HG02870 (cell line): ENCODE measurements at regions not wholly inside any gene's neighbourhood (a gene's known extent, or its start where the extent isn't known, plus 50 kb on each side); places are given as distances from the start of the nearest gene placed in this dataset.
"Not testable (repeated sequence)": the region's sequence is repeated elsewhere in the genome, so short reads cannot be mapped to it uniquely, and the experiment has no call there.

Experiments used
- ATAC-seq: cut with Tn5 transposase; IDR thresholded peaks from one replicate; pipeline ENCODE4 v1.9.1; 2021; ENCODE audit warnings: mild to moderate bottlenecking, moderate library complexity; ENCODE audit not compliant: unreplicated experiment

GRCh38 chr4:125003840-125004239 lies 291.3 kb upstream of the ANKRD50 start:
- no peak for ATAC-seq

GRCh38 chr4:124997991-124998390 lies 285.5 kb upstream of the ANKRD50 start:
- ATAC-seq: no peak

DNA sequence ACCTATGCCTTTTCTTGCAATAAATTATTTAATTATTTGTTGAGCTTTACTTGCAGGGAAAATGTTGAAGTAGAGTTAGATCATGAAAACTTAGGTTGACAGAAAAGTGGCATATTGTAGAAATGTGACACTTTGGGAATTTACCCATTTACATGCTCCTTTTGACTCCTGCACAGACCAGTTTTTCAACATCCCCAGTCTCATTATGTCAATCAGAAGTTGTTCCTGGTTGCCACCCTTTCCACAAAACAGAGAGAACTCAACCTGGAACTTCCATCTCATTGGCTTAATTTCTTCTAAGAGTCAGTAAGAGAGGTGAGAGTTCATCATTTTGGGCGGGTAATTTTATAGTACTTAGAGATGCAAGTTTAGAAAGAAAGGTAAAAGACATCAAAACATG lies 284.6 kb upstream of the ANKRD50 start:
- no peak for ATAC-seq

- ATAC-seq: no peak
These were observed 281.3 kb upstream of the ANKRD50 start for GRCh38 chr4:124993838-124994237.

DNA sequence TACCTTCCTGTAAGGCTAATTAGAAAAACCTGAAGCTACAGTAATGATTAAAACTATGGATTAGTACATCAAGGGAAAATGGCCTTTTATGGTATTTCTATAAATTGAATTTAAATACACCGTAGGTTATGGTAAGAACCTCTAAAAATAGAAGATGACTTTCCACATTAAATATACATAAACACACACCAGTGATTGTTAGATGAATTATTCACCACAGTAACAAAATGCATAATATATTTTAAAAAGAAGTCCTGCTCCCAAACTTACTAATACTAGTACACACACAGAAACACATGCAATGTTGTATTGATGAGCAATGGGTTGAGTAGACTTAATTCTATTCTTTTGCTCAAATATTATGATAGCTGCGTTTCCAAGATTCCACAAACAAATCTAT lies 277.9 kb upstream of the ANKRD50 start:
- ATAC-seq: no peak

DNA sequence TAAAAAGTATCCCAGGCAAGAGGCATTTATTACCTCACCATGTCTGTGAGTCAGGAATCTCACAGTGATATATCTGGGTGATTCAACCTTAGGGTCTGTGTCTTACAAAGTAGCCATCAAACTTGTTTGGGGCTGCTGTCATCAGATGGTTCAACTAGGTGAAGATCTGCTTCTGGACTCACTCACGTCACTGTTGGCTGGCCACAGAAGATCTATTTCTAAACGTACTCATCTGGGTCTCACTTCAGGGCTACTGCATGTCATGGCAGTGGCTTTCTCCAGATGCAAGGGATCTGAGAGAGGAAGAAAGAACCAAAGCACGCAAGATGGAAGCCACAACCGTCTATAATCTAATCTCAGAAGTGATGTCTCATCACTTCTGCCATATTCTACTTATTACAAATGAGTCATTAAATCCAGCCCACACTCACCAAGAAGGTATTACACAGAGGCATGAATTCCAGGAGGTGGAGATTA lies 267.8 kb upstream of the ANKRD50 start:
- ATAC-seq: no peak

GRCh38 chr4:124978536-124978935 lies 266.0 kb upstream of the ANKRD50 start:
- not testable (repeated sequence) for ATAC-seq

DNA sequence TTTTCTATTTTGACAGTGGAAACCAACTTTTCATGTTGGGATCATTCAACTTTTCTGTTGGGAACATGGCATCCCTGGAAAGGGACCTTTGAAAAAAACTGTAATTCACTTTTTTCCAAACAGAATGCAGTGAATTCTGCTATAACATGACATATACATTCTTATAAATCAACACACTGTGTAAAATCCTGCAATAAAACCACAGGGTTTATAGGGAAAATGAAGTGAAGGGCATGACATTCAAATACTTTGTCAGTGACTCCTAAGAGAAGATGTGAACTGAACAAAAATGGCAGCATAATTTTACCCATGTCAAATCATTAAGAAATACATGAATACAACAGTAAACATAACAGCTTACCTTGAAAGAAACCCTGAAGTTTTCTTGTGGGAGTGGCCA lies 264.5 kb upstream of the ANKRD50 start:
- ATAC-seq: no peak

DNA sequence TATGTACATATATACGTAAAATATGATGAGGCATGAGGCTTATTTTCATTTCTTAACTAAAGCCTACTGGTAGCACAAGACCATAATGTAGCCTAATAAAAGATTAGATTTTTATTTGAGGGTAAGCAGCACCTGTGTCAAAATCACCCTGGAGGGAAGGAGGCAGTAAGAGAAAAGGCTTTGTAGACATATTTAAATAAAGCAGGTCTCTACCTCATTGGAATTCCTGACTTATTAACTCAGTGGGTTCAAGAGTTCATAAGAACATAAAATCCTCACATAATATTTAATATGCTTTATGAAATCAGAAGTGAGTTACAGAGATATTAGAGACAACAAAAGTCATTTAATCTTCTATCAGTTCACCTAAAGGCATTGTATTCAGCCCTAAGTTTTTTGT lies 261.6 kb upstream of the ANKRD50 start:
- ATAC-seq: no peak

DNA sequence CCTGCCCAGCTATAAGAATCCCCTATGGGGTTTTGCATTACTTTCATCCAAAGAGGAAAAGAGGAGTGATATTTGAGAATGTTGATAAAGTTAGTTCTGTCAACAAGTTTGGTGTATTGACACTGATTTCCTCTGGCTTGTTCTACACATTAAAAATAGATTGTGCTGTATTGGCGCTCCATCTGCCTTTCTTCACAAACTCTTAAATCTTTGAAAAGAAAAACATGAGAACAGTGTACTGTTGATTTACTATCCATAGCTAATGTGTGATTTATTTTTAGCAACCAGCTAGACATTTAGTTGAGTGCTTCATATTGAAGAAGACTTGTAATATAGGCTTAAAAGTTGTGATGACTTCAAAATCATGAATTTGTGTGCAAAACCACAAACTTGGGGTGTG lies 261.2 kb upstream of the ANKRD50 start:
- no peak for ATAC-seq

DNA sequence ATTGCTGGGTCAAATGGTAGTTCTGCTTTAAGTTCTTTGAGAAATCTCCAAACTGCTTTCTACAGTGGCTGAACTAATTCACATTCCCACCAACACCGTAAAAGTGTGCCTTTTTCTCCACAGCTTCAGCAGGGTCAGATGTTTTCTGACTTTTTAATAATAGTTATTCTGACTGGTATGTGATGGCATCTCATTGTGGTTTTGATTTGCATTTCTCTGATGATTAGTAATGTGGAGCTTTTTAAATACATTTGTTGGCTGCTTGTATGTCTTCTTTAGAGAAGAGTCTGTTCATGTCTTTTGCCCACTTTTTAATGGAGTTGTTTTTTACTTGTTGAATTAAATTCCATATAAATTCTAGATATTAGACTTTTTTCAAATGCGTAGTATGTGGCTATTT lies 257.5 kb upstream of the ANKRD50 start:
- no peak for ATAC-seq

GRCh38 chr4:124965497-124965891 lies 253.0 kb upstream of the ANKRD50 start:
- ATAC-seq: no peak

GRCh38 chr4:124964852-124965496 lies 252.4 kb upstream of the ANKRD50 start:
- ATAC-seq: no peak

DNA sequence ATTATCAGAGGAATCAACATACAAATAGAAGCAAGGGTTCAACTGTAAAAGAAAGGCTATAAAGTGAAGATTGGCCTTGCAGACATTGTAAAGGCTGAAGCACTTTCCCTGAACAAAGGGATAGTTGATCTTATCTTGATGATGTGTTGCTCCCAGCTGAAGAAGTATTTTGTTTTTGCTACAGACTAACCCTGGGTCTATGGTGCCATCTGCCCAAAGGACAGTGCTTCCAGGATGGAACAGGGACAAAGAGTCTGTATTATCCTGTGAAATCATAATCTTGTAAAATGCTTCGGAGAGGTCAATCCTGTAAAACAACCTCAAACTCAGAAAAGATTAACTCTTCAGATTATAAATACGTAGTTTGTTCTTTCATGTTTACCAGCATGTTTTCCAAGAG lies 251.7 kb upstream of the ANKRD50 start:
- no peak for ATAC-seq

DNA sequence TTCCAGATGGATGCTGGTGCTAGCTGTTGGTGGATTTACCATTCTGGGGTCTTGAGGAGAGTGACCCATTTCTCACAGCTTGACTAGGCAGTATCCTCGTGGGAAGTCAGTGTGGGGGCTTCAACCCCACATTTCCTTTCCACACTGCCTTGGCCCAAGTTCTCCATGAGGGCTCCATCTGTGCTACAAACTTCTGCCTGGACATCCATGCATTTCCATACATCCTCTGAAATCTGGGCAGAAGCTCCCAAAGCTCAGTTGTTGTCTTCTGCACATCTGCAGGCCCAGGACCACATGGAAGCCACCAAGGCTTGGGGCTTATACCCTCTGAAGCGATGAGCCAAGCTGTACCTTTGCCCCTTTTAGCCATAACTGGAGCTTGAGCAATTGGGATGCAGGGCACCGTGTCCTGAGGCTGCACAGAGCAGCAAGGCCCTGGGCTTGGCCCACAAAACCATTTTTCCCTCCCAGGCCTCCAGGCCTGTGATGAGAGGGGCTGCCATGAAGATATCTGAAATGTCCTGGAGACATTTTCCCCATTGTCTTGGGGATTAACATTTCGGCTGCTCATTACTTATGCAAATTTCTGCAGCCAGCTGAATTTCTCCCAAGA lies 248.7 kb upstream of the ANKRD50 start:
- ATAC-seq: no peak

GRCh38 chr4:124958847-124959246 lies 246.3 kb upstream of the ANKRD50 start:
- ATAC-seq: no peak

GRCh38 chr4:124955476-124955875 lies 242.9 kb upstream of the ANKRD50 start:
- ATAC-seq: no peak

DNA sequence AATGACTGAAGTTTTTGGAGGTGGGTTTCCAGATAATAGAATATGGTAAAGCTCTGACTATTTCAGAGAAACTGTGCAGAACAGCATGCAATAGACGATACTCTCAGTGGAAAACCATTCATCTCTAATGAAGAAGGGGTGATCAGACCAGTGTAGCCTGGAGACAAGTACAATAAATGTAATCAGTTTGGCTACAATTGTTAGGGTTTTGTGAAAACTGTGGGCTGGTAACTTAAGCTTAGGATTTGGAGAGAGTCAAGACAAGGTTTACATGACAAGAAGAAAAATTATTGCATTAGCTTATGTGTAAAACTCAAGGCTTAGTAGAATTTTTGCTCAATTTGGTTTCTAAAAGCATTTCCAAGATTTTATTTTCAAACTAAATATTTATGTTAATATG lies 241.5 kb upstream of the ANKRD50 start:
- no peak for ATAC-seq

DNA sequence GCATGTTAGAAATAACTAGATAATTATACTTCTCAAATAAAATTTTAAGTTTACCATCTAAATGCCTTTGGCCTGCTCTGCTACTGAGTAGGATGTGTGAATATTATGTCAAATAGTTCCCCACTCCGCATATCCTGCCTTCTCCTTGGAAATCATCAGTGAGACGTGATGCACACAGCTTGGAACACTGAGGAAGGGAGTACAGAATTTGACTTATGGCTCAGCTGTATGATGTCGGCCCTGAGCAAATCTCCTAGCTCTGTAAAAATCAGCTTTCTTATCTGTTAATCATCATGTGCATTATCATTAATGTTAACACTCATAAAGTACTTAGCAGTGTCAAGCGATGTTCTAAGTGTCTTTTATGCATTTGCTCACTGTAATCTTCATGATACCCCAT lies 241.0 kb upstream of the ANKRD50 start:
- no peak for ATAC-seq

- no peak for ATAC-seq
These were observed 240.5 kb upstream of the ANKRD50 start for GRCh38 chr4:124953061-124953460.

- ATAC-seq: no peak
These were observed 240.1 kb upstream of the ANKRD50 start for GRCh38 chr4:124952601-124953000.

DNA sequence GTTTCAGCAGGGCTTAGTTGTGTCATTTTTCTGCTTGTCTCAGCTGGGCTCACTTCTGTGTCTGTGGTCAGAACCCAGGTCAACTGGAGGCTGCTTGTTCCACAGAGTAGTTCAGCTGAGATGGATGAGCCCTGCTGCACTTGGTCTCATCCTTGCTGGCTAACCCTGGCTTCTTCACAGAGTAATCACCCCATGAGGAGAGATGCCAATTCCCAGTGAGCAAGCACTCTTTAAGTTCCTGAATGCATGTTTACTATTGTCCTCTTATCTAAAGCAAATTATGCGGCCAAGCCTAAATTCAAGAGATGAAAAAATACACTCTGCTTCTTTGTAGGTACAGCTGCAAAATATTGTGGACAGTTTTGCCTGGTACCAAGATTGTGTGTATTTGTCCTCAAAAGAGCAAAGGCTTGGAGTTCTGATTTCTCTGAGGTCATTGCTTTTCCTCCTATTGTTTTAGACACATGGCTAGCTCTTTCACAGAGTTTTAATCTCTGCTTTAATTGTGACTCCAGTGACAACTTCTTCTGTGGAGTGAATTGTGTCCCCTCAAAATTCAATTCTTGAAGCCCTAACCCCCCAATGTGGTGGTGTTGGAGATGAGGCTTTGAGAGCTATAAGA lies 236.6 kb upstream of the ANKRD50 start:
- ATAC-seq: no peak
